Lung (tissue), 11 donors: ENCODE measurements at regions not wholly inside any gene's neighbourhood (a gene's known extent, or its start where the extent isn't known, plus 50 kb on each side); places are given as distances from the start of the nearest gene placed in this dataset.

Experiments used
- ATAC-seq: fragments of 200-7000 bp; cut with Tn5 transposase; one replicate; pipeline ENCODE4 v1.9.1; 2020; ENCODE audit warnings: moderate number of reproducible peaks; ENCODE audit not compliant: insufficient read depth, low FRiP score
- DNase-seq, 3 donors: peaks; one replicate each; pipeline ENCODE4 v3.0.0-alpha.2; 2013 to 2017
- H3K27ac ChIP-seq, 2 donors: one replicate each; pipeline ENCODE4 v1.5.1; 2013; ENCODE audit warnings: mild to moderate bottlenecking in 2 of 2, moderate library complexity in 2 of 2, control low read depth in 1 of 2, inconsistent platforms in 1 of 2, low read depth in 1 of 2, low read length in 1 of 2
- H3K27me3 ChIP-seq, 3 donors: one replicate each; pipeline ENCODE4 v1.5.1; 2013; ENCODE audit warnings: low read length in 2 of 3; ENCODE audit not compliant: control insufficient read depth in 3 of 3, insufficient read depth in 3 of 3
- H3K36me3 ChIP-seq, 4 donors: one replicate each; pipeline ENCODE4 v1.5.1; 2013; ENCODE audit warnings: low read length in 4 of 4, mild to moderate bottlenecking in 1 of 4, moderate library complexity in 1 of 4; ENCODE audit not compliant: control insufficient read depth in 4 of 4, insufficient read depth in 4 of 4
- H3K4me1 ChIP-seq, 5 donors: one replicate each; pipeline ENCODE4 v1.5.1; 2013; ENCODE audit warnings: low read length in 5 of 5, mild to moderate bottlenecking in 2 of 5, moderate library complexity in 1 of 5; ENCODE audit not compliant: control insufficient read depth in 5 of 5, insufficient read depth in 5 of 5
- H3K4me3 ChIP-seq: one replicate; pipeline ENCODE4 v1.5.1; 2013; ENCODE audit warnings: mild to moderate bottlenecking, control low read depth, moderate library complexity
- H3K9ac ChIP-seq, 2 donors: one replicate each; pipeline ENCODE4 v1.5.1; 2013; ENCODE audit warnings: low read length in 2 of 2, control low read depth in 1 of 2; ENCODE audit not compliant: insufficient read depth in 1 of 2
- H3K9me3 ChIP-seq, 4 donors: one replicate each; pipeline ENCODE4 v1.5.1; 2013; ENCODE audit warnings: low read length in 3 of 4, mild to moderate bottlenecking in 1 of 4, moderate library complexity in 1 of 4; ENCODE audit not compliant: control insufficient read depth in 4 of 4, insufficient read depth in 3 of 4
- WGBS, 2 donors: extraction: QIAGEN DNeasy Blood & Tissue Kit; methylation state at CpG; one replicate each; pipeline ENCODE4 v1.1.7; 2013; 5-methylcytosine and 5-hydroxymethylcytosine counted together
- TF ChIP-seq, protein P1 (sequence below): IDR thresholded peaks from 2 replicates; pipeline ENCODE4 v1.5.1; 2012; ENCODE audit warnings: mild to moderate bottlenecking; ENCODE audit errors: control extremely low read depth, extremely low read depth
- donor health status: control.
- donor health status: control.
- donor health status: Bipolar disorder and iron deficiency.
- donor health status: healthy.
- donor health status: DM: yes; HTN: yes; CAD: no.

DNA sequence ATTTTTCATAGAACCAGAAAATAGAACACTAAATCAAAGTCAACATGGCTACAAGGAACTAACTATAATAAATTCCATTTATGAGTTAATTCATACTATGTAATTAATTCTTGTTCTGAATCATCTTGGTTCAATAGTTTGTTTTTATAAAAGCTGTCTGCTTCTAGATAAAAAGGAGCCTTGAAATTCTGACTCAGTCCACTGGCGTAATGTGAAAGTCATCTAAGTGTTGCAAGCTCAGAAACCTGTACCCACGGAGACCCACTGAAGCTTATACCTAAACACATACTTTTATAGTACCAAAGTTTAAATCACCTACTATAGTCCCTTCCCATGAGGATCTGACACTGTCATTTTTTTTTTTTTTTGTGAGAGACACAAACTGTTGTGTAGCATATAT lies 489.4 kb downstream of the SEMA3D start:
- WGBS, 2 donors = 82 to 87% methylated on average over 2 of the region's 2 CpGs
- Histone ChIP-seq H3K4me1 (no peaks in the 10 kb centered on the region), H3K9ac (no peak overlapping the region), H3K27ac (no peak overlapping the region), H3K36me3 (no peaks in the 10 kb centered on the region), H3K27me3 (no peaks in the 10 kb centered on the region), H3K4me3 (no peak overlapping the region), H3K9me3 (no peaks in the 10 kb centered on the region)
- TF ChIP-seq, protein P1, sequence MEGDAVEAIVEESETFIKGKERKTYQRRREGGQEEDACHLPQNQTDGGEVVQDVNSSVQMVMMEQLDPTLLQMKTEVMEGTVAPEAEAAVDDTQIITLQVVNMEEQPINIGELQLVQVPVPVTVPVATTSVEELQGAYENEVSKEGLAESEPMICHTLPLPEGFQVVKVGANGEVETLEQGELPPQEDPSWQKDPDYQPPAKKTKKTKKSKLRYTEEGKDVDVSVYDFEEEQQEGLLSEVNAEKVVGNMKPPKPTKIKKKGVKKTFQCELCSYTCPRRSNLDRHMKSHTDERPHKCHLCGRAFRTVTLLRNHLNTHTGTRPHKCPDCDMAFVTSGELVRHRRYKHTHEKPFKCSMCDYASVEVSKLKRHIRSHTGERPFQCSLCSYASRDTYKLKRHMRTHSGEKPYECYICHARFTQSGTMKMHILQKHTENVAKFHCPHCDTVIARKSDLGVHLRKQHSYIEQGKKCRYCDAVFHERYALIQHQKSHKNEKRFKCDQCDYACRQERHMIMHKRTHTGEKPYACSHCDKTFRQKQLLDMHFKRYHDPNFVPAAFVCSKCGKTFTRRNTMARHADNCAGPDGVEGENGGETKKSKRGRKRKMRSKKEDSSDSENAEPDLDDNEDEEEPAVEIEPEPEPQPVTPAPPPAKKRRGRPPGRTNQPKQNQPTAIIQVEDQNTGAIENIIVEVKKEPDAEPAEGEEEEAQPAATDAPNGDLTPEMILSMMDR = no peak
- DNase-seq (no peak), ATAC-seq (no peak)

DNA sequence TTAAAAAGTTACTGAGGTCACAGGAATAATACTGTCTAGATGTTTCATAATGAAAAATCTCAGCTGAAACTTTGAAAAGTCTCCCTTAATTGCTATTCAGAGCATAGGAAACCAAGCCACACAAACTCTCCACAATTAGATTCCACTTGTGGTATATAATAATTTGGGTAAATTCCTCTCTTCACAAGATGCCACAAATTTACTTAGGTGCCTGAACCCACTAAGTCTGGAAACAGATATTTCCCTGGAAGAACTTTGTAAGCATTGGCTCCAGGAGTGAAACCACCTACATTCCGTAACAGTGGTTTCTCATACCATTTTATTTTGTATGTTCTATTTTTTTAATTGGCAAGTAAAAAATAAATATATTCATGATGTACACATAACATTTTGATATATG lies 493.4 kb downstream of the SEMA3D start:
- TF ChIP-seq, protein P1 = no peak

DNA sequence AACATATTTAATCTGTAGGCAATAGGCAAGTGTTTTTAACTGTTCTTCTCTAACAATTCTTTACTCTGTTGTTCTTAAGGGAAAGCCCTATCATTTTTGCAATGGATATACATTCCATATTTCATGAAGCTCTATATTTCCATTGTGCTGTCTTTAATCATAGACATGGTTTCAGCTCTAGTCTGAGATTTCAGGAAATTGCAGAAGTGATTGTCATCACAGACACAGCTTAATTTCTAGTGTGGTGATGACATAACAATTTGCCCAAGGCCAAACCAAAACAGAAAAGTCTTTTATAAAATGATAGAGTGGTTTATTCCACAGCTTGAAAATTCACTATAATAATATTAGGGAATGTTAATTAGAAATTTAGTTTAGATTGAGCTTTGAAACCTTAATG lies 494.1 kb upstream of the SEMA3A start:
- Histone ChIP-seq H3K9ac (no peak overlapping the region), H3K36me3 (no peaks in the 10 kb centered on the region), H3K9me3 (no peaks in the 10 kb centered on the region), H3K27me3 (no peaks in the 10 kb centered on the region), H3K4me1 (peaks cover 0 to 6% (median 0%) of the 10 kb centered on the region in 5 donors), H3K4me3 (no peak overlapping the region), H3K27ac (no peak overlapping the region)
- DNase-seq (no peak), ATAC-seq (no peak)
- TF ChIP-seq, protein P1 = no peak

More for the DNA sequence above, 493.4 kb downstream of the SEMA3D start:
- H3K4me1 ChIP-seq = peaks cover 0 to 6% (median 0%) of the 10 kb centered on the region in 5 donors
- H3K27me3 ChIP-seq = no peaks in the 10 kb centered on the region
- no peak overlapping the region for H3K9ac ChIP-seq
- ATAC-seq = no peak
- H3K27ac ChIP-seq = no peak overlapping the region
- no peak for DNase-seq
- H3K4me3 ChIP-seq = no peak overlapping the region
- WGBS, 2 donors = 94 to 96% methylated on average over 1 of the region's 1 CpG
- H3K9me3 ChIP-seq = no peaks in the 10 kb centered on the region
- H3K36me3 ChIP-seq = no peaks in the 10 kb centered on the region

DNA sequence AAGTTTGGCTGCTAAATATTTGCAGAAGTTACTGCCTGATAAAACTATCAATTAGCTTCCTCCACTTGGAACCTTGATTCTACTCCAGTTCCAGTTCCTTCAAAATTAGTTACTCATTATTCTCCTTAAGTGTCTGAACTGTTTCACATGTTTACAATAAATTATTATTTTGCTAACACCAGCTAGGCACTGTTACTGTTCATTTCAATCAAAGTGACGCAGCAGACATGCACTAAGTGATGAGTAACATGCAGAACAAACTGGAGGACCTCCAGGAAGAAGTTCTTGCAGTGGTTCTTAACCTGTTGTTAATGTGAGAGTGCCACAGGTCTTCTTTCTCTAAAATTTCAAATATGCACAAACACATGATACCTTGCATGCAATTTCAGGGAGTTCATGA lies 491.8 kb upstream of the SEMA3A start:
- TF ChIP-seq, protein P1 = no peak
- no peaks in the 10 kb centered on the region for H3K36me3 ChIP-seq
- H3K27ac ChIP-seq = no peak overlapping the region
- DNase-seq (no peak), ATAC-seq (no peak)
- H3K9me3 ChIP-seq = no peaks in the 10 kb centered on the region
- H3K9ac ChIP-seq = no peak overlapping the region
- WGBS, 2 donors = 84 to 86% methylated on average over 1 of the region's 1 CpG
- peaks cover 0 to 6% (median 0%) of the 10 kb centered on the region in 5 donors for H3K4me1 ChIP-seq
- H3K27me3 ChIP-seq = no peaks in the 10 kb centered on the region
- no peak overlapping the region for H3K4me3 ChIP-seq
